DND-41 (cell line): ENCODE measurements at regions not wholly inside any gene's neighbourhood (a gene's known extent, or its start where the extent isn't known, plus 50 kb on each side); places are given as distances from the start of the nearest gene placed in this dataset.
"Not testable (repeated sequence)": the region's sequence is repeated elsewhere in the genome, so short reads cannot be mapped to it uniquely, and the experiment has no call there.

Source experiments
- CTCF ChIP-seq: IDR thresholded peaks from 2 replicates; pipeline ENCODE4 v1.5.1; 2012; ENCODE audit warnings: borderline replicate concordance, low read length, moderate library complexity, mild to moderate bottlenecking; ENCODE audit not compliant: poor library complexity, severe bottlenecking; ENCODE audit errors: extremely low read depth
- EZH2 ChIP-seq: IDR thresholded peaks from 3 replicates; pipeline ENCODE4 v1.6.1; 2012; ENCODE audit warnings: borderline replicate concordance, low read depth, mild to moderate bottlenecking, moderate library complexity, low read length, inconsistent platforms; ENCODE audit not compliant: severe bottlenecking

DNA sequence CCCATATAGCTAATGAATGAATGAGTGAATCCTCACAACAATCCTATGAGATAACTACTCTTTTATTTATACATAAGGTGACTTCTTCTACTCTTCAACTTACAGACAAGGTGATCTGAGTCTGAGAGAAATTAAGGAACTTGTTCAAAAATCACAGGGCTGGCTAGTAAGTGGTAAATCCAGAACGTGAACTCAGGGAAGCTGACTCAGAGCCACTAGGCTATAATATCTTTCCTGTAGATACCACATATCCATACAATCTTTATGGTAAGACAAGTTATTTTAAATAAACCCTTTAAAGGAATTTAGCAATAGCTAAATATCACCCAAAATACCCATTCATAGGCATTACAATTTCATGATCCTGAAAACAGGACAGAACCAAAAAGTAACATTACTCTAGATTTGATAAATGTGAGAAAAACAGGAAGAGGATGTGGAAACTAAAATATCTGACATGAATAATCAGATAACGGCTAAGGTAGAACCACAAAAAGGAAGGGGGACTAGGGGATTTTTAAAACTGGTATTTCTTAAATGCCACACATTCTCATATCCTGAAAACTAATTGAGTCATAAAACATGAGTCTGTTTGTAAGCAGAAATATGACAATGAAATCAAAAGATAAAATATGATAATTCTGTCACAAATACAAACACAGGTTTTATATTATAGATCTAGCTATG is 119.7 kb downstream of the NBPF8 start:
- not testable (repeated sequence) for TF ChIP-seq CTCF, EZH2
